Keratinocyte (primary cell): ENCODE measurements at regions not wholly inside any gene's neighbourhood (a gene's known extent, or its start where the extent isn't known, plus 50 kb on each side); places are given as distances from the start of the nearest gene placed in this dataset.

Source experiments
- DNase-seq: peaks from one replicate; pipeline ENCODE4 v3.0.0-alpha.2; 2011; ENCODE audit warnings: low read depth, missing footprints, low spot score
- FAIRE-seq: peaks from 2 replicates; lab custom pipeline; 2011; peaks lifted over from hg19 to GRCh38; lab: Jason Lieb, UNC
- H2AFZ ChIP-seq: 2 replicates; pipeline ENCODE4 v1.6.0; 2012; ENCODE audit warnings: low read length, control low read depth, inconsistent platforms; ENCODE audit not compliant: control insufficient read depth
- H3K27ac ChIP-seq: 2 replicates; pipeline ENCODE4 v1.5.1; 2011; ENCODE audit warnings: low read length; ENCODE audit not compliant: control insufficient read depth, insufficient read depth
- H3K27me3 ChIP-seq: 3 replicates; pipeline ENCODE4 v1.6.0; 2011; ENCODE audit warnings: low read length; ENCODE audit not compliant: control insufficient read depth, insufficient read depth; ENCODE audit errors: extremely low read depth
- H3K36me3 ChIP-seq, 2 experiments: 2 replicates in 1 of 2; 3 replicates in 1 of 2; pipeline ENCODE4 v1.5.1; 2011; ENCODE audit warnings: low read length in 2 of 2, mild to moderate bottlenecking in 1 of 2; ENCODE audit not compliant: control insufficient read depth in 2 of 2, insufficient read depth in 2 of 2; ENCODE audit errors: extremely low read depth in 1 of 2
- H3K4me1 ChIP-seq: 3 replicates; pipeline ENCODE4 v1.5.1; 2011; ENCODE audit warnings: low read length; ENCODE audit not compliant: control insufficient read depth, insufficient read depth; ENCODE audit errors: extremely low read depth
- H3K4me2 ChIP-seq: 3 replicates; pipeline ENCODE4 v1.6.0; 2011; ENCODE audit warnings: low read depth, low read length; ENCODE audit not compliant: control insufficient read depth, insufficient read depth; ENCODE audit errors: extremely low read depth
- H3K4me3 ChIP-seq, 3 experiments: fragments of 200-600 bp in 1 of 3; sonication (generic) in 1 of 3; 2 replicates in 2 of 3; 3 replicates in 1 of 3; pipeline ENCODE4 v1.5.1; 2011 to 2016; ENCODE audit warnings: low read length in 3 of 3, mild to moderate bottlenecking in 3 of 3, control low read depth in 2 of 3, inconsistent platforms in 1 of 3, low read depth in 1 of 3, mixed read lengths in 1 of 3, mixed run types in 1 of 3, moderate library complexity in 1 of 3; ENCODE audit not compliant: control insufficient read depth in 2 of 3, insufficient read depth in 2 of 3; ENCODE audit errors: extremely low read depth in 1 of 3
- H3K79me2 ChIP-seq: 2 replicates; pipeline ENCODE4 v1.6.0; 2012; ENCODE audit warnings: low read length; ENCODE audit not compliant: control insufficient read depth, insufficient read depth
- H3K9ac ChIP-seq: 3 replicates; pipeline ENCODE4 v1.6.0; 2011; ENCODE audit warnings: low read length; ENCODE audit not compliant: control insufficient read depth, insufficient read depth; ENCODE audit errors: extremely low read depth
- H3K9me1 ChIP-seq: 3 replicates; pipeline ENCODE4 v1.6.0; 2011; ENCODE audit warnings: low read length; ENCODE audit not compliant: control insufficient read depth, insufficient read depth; ENCODE audit errors: extremely low read depth
- H3K9me3 ChIP-seq: 2 replicates; pipeline ENCODE4 v1.5.1; 2012; ENCODE audit warnings: low read depth, low read length; ENCODE audit not compliant: control insufficient read depth
- H4K20me1 ChIP-seq: 3 replicates; pipeline ENCODE4 v1.6.0; 2011; ENCODE audit warnings: low read length; ENCODE audit not compliant: control insufficient read depth, insufficient read depth; ENCODE audit errors: extremely low read depth
- CTCF ChIP-seq, 3 experiments: IDR thresholded peaks in 1 of 3; conservative IDR thresholded peaks in 1 of 3; optimal IDR thresholded peaks in 1 of 3; 2 replicates in 2 of 3; 3 replicates in 1 of 3; pipeline versions ENCODE3 to v1.5.1; 2011; ENCODE audit warnings: low read length in 3 of 3, mild to moderate bottlenecking in 3 of 3, moderate library complexity in 2 of 3, control low read depth in 1 of 3, inconsistent platforms in 1 of 3; ENCODE audit not compliant: insufficient read depth in 2 of 3; ENCODE audit errors: extremely low read depth in 1 of 3
- EZH2 ChIP-seq: IDR thresholded peaks from one replicate; pipeline ENCODE4 v1.6.1; 2012; ENCODE audit warnings: inconsistent platforms, mild to moderate bottlenecking, low read length, moderate library complexity
- dilution Hi-C: fragments of 300-500 bp; cut with MboI; formaldehyde crosslinking; loops from one replicate; pipeline ENCODE4 v1.7.0; 2020; ENCODE audit warnings: low sequenced_read_pairs; ENCODE audit not compliant: extremely low pct_ligation_motif_present

GRCh38 chr9:99312736-99313135, 90.7 kb downstream of the SEC61B start:
- Histone ChIP-seq H3K4me1 (no peaks in the 10 kb centered on the region), H3K4me3 (no peak overlapping the region), H3K79me2 (no peaks in the 10 kb centered on the region), H4K20me1 (no peaks in the 10 kb centered on the region), H3K27me3 (no peaks in the 10 kb centered on the region), H3K9ac (no peak overlapping the region), H3K27ac (no peak overlapping the region), H3K36me3 (no peaks in the 10 kb centered on the region), H3K9me1 (no peaks in the 10 kb centered on the region), H3K9me3 (no peaks in the 10 kb centered on the region), H3K4me2 (no peak overlapping the region), H2AFZ (no peak overlapping the region)
- dilution Hi-C loops = no loop called here
- TF ChIP-seq EZH2 (no peak), CTCF (optimal IDR thresholded peaks at IDR 0.05 in 1 of 3, IDR thresholded peaks at IDR 0.05 in 1 of 3, conservative IDR thresholded peaks at IDR 0.05 in 1 of 3; ENCODE audit: extremely low read depth in 1 of 3, insufficient read depth in 2 of 3, low read length in 3 of 3) (no peak)
- FAIRE-seq (no peak), DNase-seq (no peak)

GRCh38 chr9:99319048-99319447, 97.0 kb downstream of the SEC61B start:
- H3K9ac ChIP-seq = no peak overlapping the region
- FAIRE-seq = no peak

More at GRCh38 chr9:99319048-99319447, 97.0 kb downstream of the SEC61B start:
- Histone ChIP-seq H3K9me3 (no peaks in the 10 kb centered on the region), H3K27ac (no peak overlapping the region), H3K9me1 (no peaks in the 10 kb centered on the region), H3K79me2 (no peaks in the 10 kb centered on the region), H3K4me2 (no peak overlapping the region), H3K4me1 (no peaks in the 10 kb centered on the region), H3K36me3 (no peaks in the 10 kb centered on the region), H3K27me3 (no peaks in the 10 kb centered on the region), H2AFZ (no peak overlapping the region), H4K20me1 (no peaks in the 10 kb centered on the region), H3K4me3 (no peak overlapping the region)
- TF ChIP-seq EZH2 (no peak), CTCF (optimal IDR thresholded peaks at IDR 0.05 in 1 of 3, IDR thresholded peaks at IDR 0.05 in 1 of 3, conservative IDR thresholded peaks at IDR 0.05 in 1 of 3; ENCODE audit: extremely low read depth in 1 of 3, insufficient read depth in 2 of 3, low read length in 3 of 3) (no peak)
- dilution Hi-C loops = no loop called here
- no peak for DNase-seq
